M059J (cell line): ENCODE measurements at regions not wholly inside any gene's neighbourhood (a gene's known extent, or its start where the extent isn't known, plus 50 kb on each side); places are given as distances from the start of the nearest gene placed in this dataset.
"Not testable (repeated sequence)": the region's sequence is repeated elsewhere in the genome, so short reads cannot be mapped to it uniquely, and the experiment has no call there.

ENCODE experiments used
- DNase-seq: peaks from one replicate; pipeline ENCODE4 v3.0.0-alpha.2; 2012; ENCODE audit warnings: low read depth

- no peak for DNase-seq
Measured at GRCh38 chr18:71249791-71250190, 960.9 kb downstream of the SOCS6 start.

GRCh38 chr18:71242981-71243380, 954.1 kb downstream of the SOCS6 start:
- DNase-seq: no peak

GRCh38 chr18:71238974-71239624, 950.3 kb downstream of the SOCS6 start:
- DNase-seq: peak; percentile 3

DNA sequence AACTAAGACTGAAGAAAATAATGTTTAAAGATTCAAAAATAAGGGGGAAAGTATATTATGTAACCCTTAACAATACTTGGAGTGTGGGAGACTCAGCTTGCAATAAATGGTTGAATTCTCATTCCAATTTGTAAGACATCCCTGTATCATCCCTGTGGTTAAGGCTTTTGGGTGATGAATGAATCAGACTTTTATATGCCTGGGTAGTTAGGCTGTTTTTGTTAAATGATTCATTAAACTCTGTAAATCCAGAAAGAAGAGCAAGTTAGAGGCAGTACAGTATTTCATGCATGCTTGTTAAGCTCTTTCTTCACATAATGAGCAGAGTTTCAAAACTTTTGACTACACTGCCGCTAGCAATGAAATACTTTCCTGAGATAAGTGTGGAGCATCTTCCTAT, 948.8 kb downstream of the SOCS6 start:
- DNase-seq: peak; percentile 8

GRCh38 chr18:71233177-71233576, 944.3 kb downstream of the SOCS6 start:
- DNase-seq: no peak

- DNase-seq: no peak
Measured at GRCh38 chr18:71223486-71223885, 934.6 kb downstream of the SOCS6 start.

DNA sequence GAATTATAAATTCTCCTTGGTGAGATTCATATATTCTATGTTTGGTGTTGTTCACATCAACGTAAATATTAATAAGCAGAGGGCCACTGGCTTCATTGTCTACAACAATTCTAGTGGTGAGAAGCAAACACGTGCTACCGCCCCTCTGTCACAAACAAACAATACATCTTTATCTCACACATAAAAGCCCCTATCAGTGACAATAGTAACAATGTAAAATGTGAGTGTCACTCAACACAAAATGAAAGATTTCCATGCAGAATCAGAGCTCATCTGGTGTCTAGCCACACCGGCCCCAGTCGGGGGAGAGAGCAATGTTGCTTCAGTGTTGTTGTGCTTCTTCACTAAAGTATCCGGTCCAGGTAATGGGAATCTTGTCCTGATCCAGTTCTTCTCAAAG, 932.6 kb downstream of the SOCS6 start:
- no peak for DNase-seq

GRCh38 chr18:71212739-71213138, 923.9 kb downstream of the SOCS6 start:
- DNase-seq: not testable (repeated sequence)

GRCh38 chr18:71212222-71212621, 923.4 kb downstream of the SOCS6 start:
- DNase-seq: no peak

GRCh38 chr18:71209944-71210343, 921.1 kb downstream of the SOCS6 start:
- no peak for DNase-seq

- DNase-seq: no peak
Measured at GRCh38 chr18:71194438-71194837, 905.6 kb downstream of the SOCS6 start.

GRCh38 chr18:71189581-71189980, 900.7 kb downstream of the SOCS6 start:
- no peak for DNase-seq

DNA sequence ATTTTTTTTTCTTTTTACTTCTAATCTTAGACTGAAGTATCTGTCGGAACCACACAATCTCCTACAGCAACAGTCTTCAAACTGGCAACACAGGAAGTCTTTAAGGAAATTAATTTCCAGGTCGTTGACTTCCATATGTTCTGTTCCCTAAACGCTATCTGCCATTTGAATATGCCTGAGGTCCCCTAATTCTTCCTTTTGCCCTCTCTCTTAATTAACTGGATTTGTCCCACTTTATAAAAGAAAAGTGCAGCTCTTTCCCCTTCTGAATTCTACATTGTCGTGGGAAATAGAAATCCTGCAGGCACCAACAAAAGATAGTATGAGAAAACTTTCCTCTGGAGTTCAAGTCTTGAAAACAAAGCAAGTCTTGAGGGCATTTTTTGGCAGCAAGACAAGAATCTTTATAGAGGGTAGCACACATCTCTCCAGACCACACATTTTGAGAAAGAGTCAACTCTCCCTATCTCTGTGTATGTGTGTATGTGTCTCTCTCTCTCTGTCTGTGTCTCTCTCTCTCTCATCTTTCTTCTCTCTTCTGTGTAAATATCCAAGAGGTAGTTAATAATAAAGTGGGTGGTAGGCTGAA, 879.8 kb downstream of the SOCS6 start:
- peak; percentile 38 for DNase-seq

- no peak for DNase-seq
Measured at GRCh38 chr18:71136487-71136886, 847.6 kb downstream of the SOCS6 start.

DNA sequence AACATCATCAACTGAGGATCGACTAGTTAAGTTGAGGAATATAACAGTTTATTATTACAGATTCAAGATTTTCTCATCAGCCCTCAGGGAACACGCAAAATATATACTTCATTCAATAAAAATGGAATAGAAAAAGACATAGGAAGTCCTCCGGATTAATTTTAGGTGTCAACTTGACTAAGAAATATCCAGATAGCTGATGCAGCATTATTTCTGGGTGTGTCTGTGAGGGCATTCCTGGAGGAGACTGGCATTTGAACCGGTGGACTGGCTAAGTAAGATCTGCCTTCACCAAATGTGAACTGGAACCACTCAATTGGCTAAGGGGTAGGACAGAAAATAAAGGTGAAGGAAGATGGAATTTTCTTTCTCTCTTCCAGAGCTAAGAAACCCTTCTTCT, 845.3 kb downstream of the SOCS6 start:
- DNase-seq: no peak

DNA sequence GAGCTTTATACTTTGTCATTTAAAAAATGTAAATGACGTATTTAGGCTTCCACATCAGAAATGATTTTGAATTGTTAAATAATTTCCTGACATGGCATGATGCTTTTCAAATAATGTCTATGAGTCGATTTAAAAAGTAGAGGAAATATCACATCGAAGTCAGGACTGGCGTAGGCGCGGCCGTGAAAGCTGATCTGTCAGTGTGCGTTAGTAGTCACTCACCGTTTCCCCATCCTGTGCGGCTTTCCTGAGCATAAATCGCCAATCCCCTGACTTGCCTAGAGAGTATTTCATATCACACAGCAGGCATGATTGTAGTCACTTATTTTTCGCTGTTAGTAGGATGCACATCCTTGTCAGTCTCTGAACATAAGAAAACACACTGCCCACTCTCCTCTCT, 843.1 kb downstream of the SOCS6 start:
- DNase-seq: no peak

- DNase-seq: no peak
Measured at GRCh38 chr18:71130351-71130750, 841.5 kb downstream of the SOCS6 start.

- DNase-seq: no peak
Measured at GRCh38 chr18:71125581-71125980, 836.7 kb downstream of the SOCS6 start.

- no peak for DNase-seq
Measured at GRCh38 chr18:71116535-71116934, 827.7 kb downstream of the SOCS6 start.

DNA sequence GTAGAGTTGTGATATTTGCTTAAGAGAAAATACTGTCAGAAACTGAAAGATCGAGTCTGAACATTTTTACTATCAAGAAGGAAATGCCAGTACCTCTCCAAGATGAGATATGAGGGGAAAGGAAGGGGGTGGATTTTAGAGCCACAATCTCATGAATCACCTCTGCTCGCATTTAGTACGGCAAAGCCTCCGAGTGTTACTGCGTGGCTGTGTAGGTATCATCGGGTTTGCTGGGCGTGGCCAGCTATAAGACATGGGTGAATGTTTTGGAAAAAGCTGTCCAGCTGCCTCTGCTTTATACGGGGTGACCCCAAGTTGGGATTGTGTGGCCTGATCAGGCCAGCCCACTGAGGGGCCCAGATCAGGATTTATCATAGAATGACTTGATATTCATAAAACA, 826.4 kb downstream of the SOCS6 start:
- DNase-seq: peak; percentile 33

- DNase-seq: no peak
Measured at GRCh38 chr18:71114550-71115210, 825.8 kb downstream of the SOCS6 start.

GRCh38 chr18:71107244-71107643, 818.4 kb downstream of the SOCS6 start:
- no peak for DNase-seq

GRCh38 chr18:71106701-71107100, 817.9 kb downstream of the SOCS6 start:
- no peak for DNase-seq
